ENCODE measurements at regions not wholly inside any gene's neighbourhood (a gene's known extent, or its start where the extent isn't known, plus 50 kb on each side); places are given as distances from the start of the nearest gene placed in this dataset.

- no peaks in the 10 kb centered on the region for H3K9me3 ChIP-seq (replicated peaks in 1 of 3)
- no peak for TF ChIP-seq POLR2A (IDR thresholded peaks at IDR 0.05)
- no peak for TF ChIP-seq CTCF (IDR thresholded peaks at IDR 0.05)
- no peaks in the 10 kb centered on the region for H3K36me3 ChIP-seq (replicated peaks in 1 of 2)
- no peak overlapping the region for H3K27ac ChIP-seq
- no peak overlapping the region for H3K4me3 ChIP-seq
- intact Hi-C loops (cut with DNase I): no loop called here
- no peaks in the 10 kb centered on the region for H3K4me1 ChIP-seq (replicated peaks in 1 of 2)
- WGBS, 4 donors: 87 to 95% (median 89%) methylated on average over 2 to 3 of the region's 3 CpGs
- no peaks in the 10 kb centered on the region for H3K27me3 ChIP-seq
- DNase-seq: no peak
These were observed 714.9 kb downstream of the LUZP2 start for GRCh38 chr11:25211635-25212254.

- no peaks in the 10 kb centered on the region for H3K36me3 ChIP-seq (replicated peaks in 1 of 2)
- no peaks in the 10 kb centered on the region for H3K9me3 ChIP-seq (replicated peaks in 1 of 3)
- DNase-seq: no peak
- no peak overlapping the region for H3K27ac ChIP-seq
- intact Hi-C loops (cut with DNase I): no loop called here
- no peak overlapping the region for H3K4me3 ChIP-seq
- no peaks in the 10 kb centered on the region for H3K27me3 ChIP-seq
- TF ChIP-seq POLR2A (IDR thresholded peaks at IDR 0.05) (no peak), CTCF (IDR thresholded peaks at IDR 0.05) (no peak)
- WGBS, 4 donors: 83 to 93% (median 91%) methylated on average over 2 of the region's 2 CpGs
- no peaks in the 10 kb centered on the region for H3K4me1 ChIP-seq (replicated peaks in 1 of 2)
These were observed 717.8 kb downstream of the LUZP2 start for GRCh38 chr11:25214535-25215176.

GRCh38 chr11:25218036-25218435 is 721.2 kb downstream of the LUZP2 start:
- Histone ChIP-seq H3K27ac (no peak overlapping the region), H3K36me3 (replicated peaks in 1 of 2) (no peaks in the 10 kb centered on the region), H3K9me3 (replicated peaks in 1 of 3) (no peaks in the 10 kb centered on the region), H3K4me3 (no peak overlapping the region), H3K4me1 (replicated peaks in 1 of 2) (no peaks in the 10 kb centered on the region), H3K27me3 (no peaks in the 10 kb centered on the region)
- no peak for DNase-seq
- intact Hi-C loops (cut with DNase I): no loop called here
- TF ChIP-seq CTCF (IDR thresholded peaks at IDR 0.05) (no peak), POLR2A (IDR thresholded peaks at IDR 0.05) (no peak)
- WGBS, 4 donors: 50 to 74% (median 70%) methylated on average over 1 of the region's 1 CpG

GRCh38 chr11:25225078-25225477 is 728.2 kb downstream of the LUZP2 start:
- H3K9me3 ChIP-seq (replicated peaks in 1 of 3): no peaks in the 10 kb centered on the region
- no peaks in the 10 kb centered on the region for H3K27me3 ChIP-seq
- no peak overlapping the region for H3K27ac ChIP-seq
- intact Hi-C loops (cut with DNase I): no loop called here
- TF ChIP-seq CTCF (IDR thresholded peaks at IDR 0.05) (no peak), POLR2A (IDR thresholded peaks at IDR 0.05) (no peak)
- DNase-seq: no peak
- WGBS, 4 donors: 55 to 89% (median 67%) methylated on average over 3 of the region's 3 CpGs
- no peaks in the 10 kb centered on the region for H3K36me3 ChIP-seq (replicated peaks in 1 of 2)
- H3K4me1 ChIP-seq (replicated peaks in 1 of 2): no peaks in the 10 kb centered on the region
- no peak overlapping the region for H3K4me3 ChIP-seq

All from adrenal gland (tissue), 9 donors.